Activated T-helper 1 cell treated with anti-CD3 and anti-CD28 coated beads, Interleukin-2, amount 50 U/mL, for 16 hours (primary cell): ENCODE measurements at regions not wholly inside any gene's neighbourhood (a gene's known extent, or its start where the extent isn't known, plus 50 kb on each side); places are given as distances from the start of the nearest gene placed in this dataset.
"Not testable (repeated sequence)": the region's sequence is repeated elsewhere in the genome, so short reads cannot be mapped to it uniquely, and the experiment has no call there.

Experiments
- DNase-seq, 2 donors: peaks; one replicate each; pipeline ENCODE4 v3.0.0-alpha.2; 2020; ENCODE audit warnings: low read depth in 1 of 2, low spot score in 1 of 2

DNA sequence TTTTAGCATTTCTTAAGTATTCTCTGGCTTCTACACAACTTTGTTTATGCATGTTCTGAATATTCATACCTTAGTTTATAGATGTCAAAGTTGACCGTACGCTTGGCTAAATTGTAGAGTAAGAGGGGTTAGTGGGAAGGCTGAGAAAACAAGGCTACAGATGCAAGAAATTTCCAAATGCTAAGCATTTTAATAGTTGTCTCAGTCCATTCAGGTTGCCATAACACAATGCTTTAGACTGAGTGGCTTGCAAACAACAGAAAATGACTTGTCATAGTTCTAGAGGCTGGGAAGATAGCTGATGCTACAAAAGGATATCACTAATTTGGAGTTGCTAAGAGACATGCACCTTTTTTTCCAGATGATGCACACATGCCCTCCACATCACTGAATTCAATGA is 53.0 kb upstream of the C1QTNF3 start:
- not testable (repeated sequence) for DNase-seq

GRCh38 chr5:34099891-34100290 is 56.9 kb upstream of the C1QTNF3 start:
- not testable (repeated sequence) for DNase-seq

DNA sequence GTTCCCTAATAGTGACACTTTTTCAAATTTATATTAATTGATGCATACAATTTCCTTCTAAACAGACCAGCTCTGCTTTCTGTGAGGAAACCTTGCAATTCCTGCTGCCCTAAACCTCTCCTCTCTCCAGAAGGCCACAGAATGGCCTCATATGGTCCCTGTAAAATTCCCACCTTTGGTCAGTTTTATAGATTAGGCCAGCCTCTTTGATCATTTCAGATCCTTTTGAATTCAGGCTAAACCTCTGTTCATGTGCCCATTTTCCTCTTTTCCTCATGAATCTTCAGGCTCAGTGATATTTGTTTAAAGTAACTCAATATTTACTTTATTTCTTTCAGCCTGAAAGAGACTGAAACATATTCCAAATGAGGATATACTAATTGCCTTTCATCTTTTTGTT is 58.6 kb upstream of the C1QTNF3 start:
- DNase-seq: not testable (repeated sequence)

DNA sequence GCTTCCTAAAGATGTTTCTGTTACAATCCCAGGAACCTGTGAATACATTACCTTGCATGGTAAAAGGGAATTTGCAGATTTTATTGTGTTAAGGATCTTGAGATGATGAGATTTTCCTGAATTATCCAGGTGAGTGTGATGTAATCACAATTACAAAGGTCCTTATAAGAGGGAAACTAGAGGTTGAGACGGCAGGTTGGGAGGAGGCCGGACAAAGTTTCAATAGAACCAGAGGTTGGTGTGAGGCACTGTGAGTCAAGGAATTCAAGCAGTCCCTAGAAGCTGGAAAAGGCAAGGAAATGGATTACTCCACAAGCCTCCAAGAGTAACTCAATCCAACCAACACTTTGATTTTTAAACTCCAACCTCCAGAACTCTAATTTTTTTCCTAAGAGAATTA is 65.9 kb upstream of the C1QTNF3 start:
- DNase-seq: not testable (repeated sequence)

DNA sequence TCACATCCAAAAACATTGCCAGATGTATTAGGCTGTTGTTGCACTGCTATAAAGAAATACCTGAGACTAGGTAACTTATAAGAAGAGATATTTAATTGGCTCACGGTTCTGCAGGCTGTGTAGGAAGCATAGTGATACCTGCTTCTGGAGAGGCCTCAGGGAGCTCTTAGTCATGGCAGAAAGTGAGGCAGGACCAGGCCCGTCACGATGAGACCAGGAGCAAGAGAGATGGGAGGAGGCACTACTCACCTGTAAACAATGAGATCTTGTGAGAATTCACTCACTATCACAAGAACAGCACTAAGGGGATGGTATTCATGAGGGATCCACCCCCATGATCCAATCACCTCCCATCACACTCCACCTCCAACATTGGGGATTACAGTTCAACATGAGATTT is 81.3 kb upstream of the C1QTNF3 start:
- DNase-seq: not testable (repeated sequence)

GRCh38 chr5:34125354-34125753 is 82.3 kb upstream of the C1QTNF3 start:
- not testable (repeated sequence) for DNase-seq

GRCh38 chr5:34126741-34127140 is 83.7 kb upstream of the C1QTNF3 start:
- not testable (repeated sequence) for DNase-seq

- not testable (repeated sequence) for DNase-seq
Observed at GRCh38 chr5:34127818-34128217, 84.8 kb upstream of the C1QTNF3 start.

DNA sequence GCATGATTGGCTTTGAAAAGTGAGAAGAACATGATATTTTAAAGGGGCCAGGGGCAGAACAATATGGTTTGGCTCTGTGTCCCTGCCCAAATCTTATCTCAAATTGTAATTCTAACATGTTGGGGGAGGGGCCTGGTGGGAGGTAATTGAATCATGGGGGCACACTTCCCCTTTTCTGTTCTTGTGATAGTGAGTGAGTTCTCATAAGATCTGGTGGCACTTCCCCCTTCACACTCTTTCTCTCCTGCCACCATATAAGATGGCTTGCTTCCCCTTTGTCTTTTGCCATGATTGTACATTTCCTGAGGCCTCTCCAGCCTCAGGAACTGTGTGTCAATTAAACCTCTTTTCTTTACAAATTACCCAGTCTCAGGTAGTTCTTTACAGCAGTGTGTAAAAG is 85.9 kb upstream of the C1QTNF3 start:
- DNase-seq: not testable (repeated sequence)

- not testable (repeated sequence) for DNase-seq
Observed at GRCh38 chr5:34154988-34155387, 112.0 kb upstream of the C1QTNF3 start.

DNA sequence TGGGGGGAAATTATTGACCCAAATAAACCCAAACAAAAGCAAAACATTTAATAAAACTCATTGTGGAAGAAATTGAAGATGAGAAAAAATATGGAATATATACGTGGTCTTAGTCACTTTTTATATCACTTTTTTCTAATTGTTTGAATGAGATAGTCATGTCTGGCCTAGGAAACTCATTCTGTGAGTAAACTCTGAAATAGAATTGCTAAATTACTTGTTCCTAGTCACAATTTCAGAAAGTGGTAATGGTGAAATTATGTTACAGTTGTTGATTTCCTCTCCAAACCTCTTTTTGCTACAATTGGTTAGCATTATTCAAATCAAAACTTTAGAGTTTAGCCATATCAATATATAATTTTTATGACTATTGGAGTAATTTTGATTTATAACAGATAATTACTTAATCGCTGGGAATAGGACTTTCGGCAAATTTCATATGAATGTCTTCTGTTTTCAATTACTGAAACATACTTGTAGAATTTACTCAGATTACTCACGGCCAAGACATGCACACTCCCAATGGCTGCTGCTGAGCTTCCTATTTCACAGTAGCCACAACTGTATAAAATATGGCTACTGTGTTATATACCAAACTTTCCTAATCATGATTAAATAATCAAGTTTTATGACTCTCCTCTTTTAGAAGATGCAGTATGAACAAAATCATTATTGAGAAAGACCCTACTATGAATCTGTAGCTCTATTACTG is 113.8 kb upstream of the C1QTNF3 start:
- DNase-seq: not testable (repeated sequence)

- not testable (repeated sequence) for DNase-seq
Observed at GRCh38 chr5:34160904-34161303, 117.9 kb upstream of the C1QTNF3 start.

- not testable (repeated sequence) for DNase-seq
Observed at GRCh38 chr5:34171398-34171797, 128.4 kb upstream of the C1QTNF3 start.

GRCh38 chr5:34179453-34180190 is 136.6 kb upstream of the C1QTNF3 start:
- not testable (repeated sequence) for DNase-seq

DNA sequence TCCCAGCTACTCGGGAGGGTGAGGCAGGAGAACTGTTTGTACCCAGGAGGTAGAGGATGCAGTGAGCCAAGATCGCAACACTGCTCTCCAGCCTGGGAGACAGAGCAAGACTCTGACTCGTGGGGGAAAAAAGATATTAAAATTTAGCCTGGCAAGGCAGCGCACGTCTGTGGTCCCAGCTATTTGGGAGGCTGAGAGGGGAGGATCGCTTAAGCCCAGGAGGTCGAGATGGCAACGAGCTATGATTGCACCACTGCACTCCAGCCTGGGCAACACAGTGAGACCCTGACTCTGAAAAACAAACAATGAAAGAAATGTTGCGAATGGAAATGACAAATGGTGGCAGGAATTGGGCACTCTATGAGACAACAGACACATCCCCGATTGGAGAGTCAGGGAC is 137.2 kb upstream of the C1QTNF3 start:
- not testable (repeated sequence) for DNase-seq

- DNase-seq: not testable (repeated sequence)
Observed at GRCh38 chr5:34180940-34181614, 138.1 kb upstream of the C1QTNF3 start.

- DNase-seq: not testable (repeated sequence)
Observed at GRCh38 chr5:34185005-34185404, 142.0 kb upstream of the C1QTNF3 start.

- DNase-seq: not testable (repeated sequence)
Observed at GRCh38 chr5:34185572-34185971, 142.6 kb upstream of the C1QTNF3 start.

DNA sequence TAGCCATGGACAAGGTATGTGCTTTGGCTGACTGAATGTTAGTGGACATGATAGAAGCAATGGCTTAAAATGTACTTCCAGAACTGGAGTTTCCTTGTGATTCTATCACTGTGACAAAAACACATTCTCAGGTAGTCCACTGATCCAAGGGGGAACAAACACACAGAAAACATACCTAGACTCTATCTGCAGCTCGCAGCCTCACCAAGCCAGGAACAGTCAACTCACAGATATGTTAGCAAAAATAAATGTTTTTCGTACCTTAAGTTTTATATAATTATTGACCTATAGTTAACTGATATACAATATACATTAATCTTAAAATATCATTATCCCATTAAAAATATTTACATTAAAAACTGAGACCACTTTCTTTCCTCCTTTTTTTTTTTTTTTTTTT is 143.1 kb upstream of the C1QTNF3 start:
- DNase-seq: not testable (repeated sequence)

DNA sequence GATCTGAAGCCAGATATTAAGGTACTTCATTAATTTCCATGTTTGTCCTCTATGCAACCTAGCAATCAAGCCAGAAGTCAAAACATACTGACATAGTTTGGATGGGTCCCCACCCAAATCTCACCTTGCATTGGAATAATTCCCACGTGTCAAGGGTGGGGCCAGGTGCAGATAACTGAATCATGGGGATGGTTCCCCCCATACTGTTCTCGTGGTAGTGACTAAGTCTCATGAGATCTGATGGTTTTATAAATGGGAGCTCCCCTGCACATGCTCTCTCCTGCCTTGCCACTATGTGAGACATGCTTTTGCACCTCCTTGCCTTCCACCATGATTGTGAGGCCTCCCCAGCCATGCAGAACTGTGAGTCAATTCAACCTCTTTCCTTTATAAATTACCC is 143.9 kb upstream of the C1QTNF3 start:
- not testable (repeated sequence) for DNase-seq

GRCh38 chr5:34187441-34187840 is 144.4 kb upstream of the C1QTNF3 start:
- DNase-seq: not testable (repeated sequence)
